ENCODE measurements at regions not wholly inside any gene's neighbourhood (a gene's known extent, or its start where the extent isn't known, plus 50 kb on each side); places are given as distances from the start of the nearest gene placed in this dataset.

GRCh38 chr12:65765436-65765813 is 58.9 kb upstream of the HMGA2 start:
- DNase-seq, result no peak
- no peaks in the 10 kb centered on the region for H3K9me3 Mint-ChIP-seq
- no peaks in the 10 kb centered on the region for H3K4me1 Mint-ChIP-seq
- intact Hi-C loops (cut with micrococcal nuclease), result no loop called here
- no peaks in the 10 kb centered on the region for H3K36me3 Mint-ChIP-seq (ENCODE audit: low read depth)
- peaks cover 11% of the 10 kb centered on the region for H3K27me3 Mint-ChIP-seq
- no peak overlapping the region for H3K4me3 Mint-ChIP-seq
- no peak overlapping the region for H3K27ac Mint-ChIP-seq

- no peaks in the 10 kb centered on the region for H3K9me3 Mint-ChIP-seq
- H3K4me3 Mint-ChIP-seq, result no peak overlapping the region
- no peak overlapping the region for H3K27ac Mint-ChIP-seq
- no peaks in the 10 kb centered on the region for H3K4me1 Mint-ChIP-seq
- peaks cover 6% of the 10 kb centered on the region for H3K27me3 Mint-ChIP-seq
- intact Hi-C loops (cut with micrococcal nuclease), result no loop called here
- no peak for DNase-seq
- H3K36me3 Mint-ChIP-seq (ENCODE audit: low read depth), result no peaks in the 10 kb centered on the region
Observed at GRCh38 chr12:65769880-65770279, 54.4 kb upstream of the HMGA2 start.
